ENCODE measurements at regions not wholly inside any gene's neighbourhood (a gene's known extent, or its start where the extent isn't known, plus 50 kb on each side); places are given as distances from the start of the nearest gene placed in this dataset.
A peak's percentile ranks its signal among the peaks of the same experiment; 100 is the strongest.

DNA sequence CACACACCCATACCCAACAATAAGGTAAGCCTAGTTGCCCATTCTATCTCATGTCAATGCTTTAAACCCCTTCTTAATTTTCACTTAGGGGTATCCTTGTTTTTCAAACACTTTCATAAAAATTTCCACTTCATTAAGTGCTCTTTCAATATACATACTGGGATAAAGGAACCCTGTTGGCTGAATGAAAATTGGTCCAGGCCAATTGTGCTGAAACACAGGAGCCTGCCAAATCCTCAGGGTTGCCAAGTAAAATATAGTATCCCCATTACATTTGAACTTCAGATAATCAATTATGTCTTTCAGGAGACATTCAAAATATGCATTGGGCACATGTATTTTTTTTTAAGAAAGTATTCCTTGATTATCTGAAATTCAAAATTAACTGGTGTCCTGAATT is 1131.1 kb downstream of the SLITRK1 start:
- intact Hi-C loops (cut with DNase I): no loop called here
- H3K27ac ChIP-seq (ENCODE audit: low read depth in 2 of 2, low read length in 2 of 2): no peak overlapping the region
- peak in 1 of 5 donors; percentile 14 for DNase-seq

DNA sequence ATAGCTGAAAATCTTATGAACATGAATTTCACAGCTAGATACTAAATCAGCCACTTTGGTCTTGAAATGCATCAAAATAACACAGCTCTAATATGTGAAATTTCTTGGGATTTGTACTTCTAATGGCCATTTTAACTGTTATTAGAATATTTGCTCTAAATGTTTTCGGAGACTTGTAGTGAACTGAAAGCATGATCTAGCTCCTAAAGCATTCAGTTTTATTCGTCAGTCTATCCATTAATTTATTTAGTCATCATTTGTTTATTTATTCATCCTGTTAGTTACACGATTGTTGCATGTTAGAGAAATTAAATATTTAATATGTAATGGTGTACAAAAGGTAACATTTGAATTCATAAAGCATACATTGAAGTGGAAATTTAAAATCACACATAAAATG is 1132.7 kb downstream of the SLITRK1 start:
- no peaks in the 10 kb centered on the region for H3K27me3 ChIP-seq (ENCODE audit: control insufficient read depth, insufficient read depth, low read length)
- no peak overlapping the region for H3K27ac ChIP-seq (ENCODE audit: low read depth in 2 of 2, low read length in 2 of 2)
- intact Hi-C loops (cut with DNase I): no loop called here
- H3K4me3 ChIP-seq (ENCODE audit: low read length in 3 of 3): no peak overlapping the region
- FAIRE-seq (no peak), DNase-seq (no peak)
- H3K4me1 ChIP-seq (ENCODE audit: control insufficient read depth in 2 of 3, insufficient read depth in 2 of 3, low read depth in 1 of 3, low read length in 3 of 3): no peaks in the 10 kb centered on the region
- H3K9me3 ChIP-seq (ENCODE audit: control insufficient read depth in 2 of 3, insufficient read depth in 1 of 3, low read length in 3 of 3): no peaks in the 10 kb centered on the region
- TF ChIP-seq, protein P1, sequence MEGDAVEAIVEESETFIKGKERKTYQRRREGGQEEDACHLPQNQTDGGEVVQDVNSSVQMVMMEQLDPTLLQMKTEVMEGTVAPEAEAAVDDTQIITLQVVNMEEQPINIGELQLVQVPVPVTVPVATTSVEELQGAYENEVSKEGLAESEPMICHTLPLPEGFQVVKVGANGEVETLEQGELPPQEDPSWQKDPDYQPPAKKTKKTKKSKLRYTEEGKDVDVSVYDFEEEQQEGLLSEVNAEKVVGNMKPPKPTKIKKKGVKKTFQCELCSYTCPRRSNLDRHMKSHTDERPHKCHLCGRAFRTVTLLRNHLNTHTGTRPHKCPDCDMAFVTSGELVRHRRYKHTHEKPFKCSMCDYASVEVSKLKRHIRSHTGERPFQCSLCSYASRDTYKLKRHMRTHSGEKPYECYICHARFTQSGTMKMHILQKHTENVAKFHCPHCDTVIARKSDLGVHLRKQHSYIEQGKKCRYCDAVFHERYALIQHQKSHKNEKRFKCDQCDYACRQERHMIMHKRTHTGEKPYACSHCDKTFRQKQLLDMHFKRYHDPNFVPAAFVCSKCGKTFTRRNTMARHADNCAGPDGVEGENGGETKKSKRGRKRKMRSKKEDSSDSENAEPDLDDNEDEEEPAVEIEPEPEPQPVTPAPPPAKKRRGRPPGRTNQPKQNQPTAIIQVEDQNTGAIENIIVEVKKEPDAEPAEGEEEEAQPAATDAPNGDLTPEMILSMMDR (IDR thresholded peaks at IDR 0.05; ENCODE audit: borderline replicate concordance, extremely low read depth, insufficient read depth): no peak
- H3K9ac ChIP-seq (ENCODE audit: low read length in 3 of 3): no peak overlapping the region
- H3K36me3 ChIP-seq (ENCODE audit: control insufficient read depth in 2 of 3, insufficient read depth in 3 of 3, low read length in 3 of 3): no peaks in the 10 kb centered on the region

More for the DNA sequence above, 1131.1 kb downstream of the SLITRK1 start:
- no peak for FAIRE-seq
- Histone ChIP-seq H3K9me3 (ENCODE audit: control insufficient read depth in 2 of 3, insufficient read depth in 1 of 3, low read length in 3 of 3) (no peaks in the 10 kb centered on the region), H3K9ac (ENCODE audit: low read length in 3 of 3) (no peak overlapping the region), H3K36me3 (ENCODE audit: control insufficient read depth in 2 of 3, insufficient read depth in 3 of 3, low read length in 3 of 3) (no peaks in the 10 kb centered on the region), H3K27me3 (ENCODE audit: control insufficient read depth, insufficient read depth, low read length) (no peaks in the 10 kb centered on the region), H3K4me3 (ENCODE audit: low read length in 3 of 3) (no peak overlapping the region), H3K4me1 (ENCODE audit: control insufficient read depth in 2 of 3, insufficient read depth in 2 of 3, low read depth in 1 of 3, low read length in 3 of 3) (no peaks in the 10 kb centered on the region)
- TF ChIP-seq, protein P1 (IDR thresholded peaks at IDR 0.05; ENCODE audit: borderline replicate concordance, extremely low read depth, insufficient read depth): no peak

DNA sequence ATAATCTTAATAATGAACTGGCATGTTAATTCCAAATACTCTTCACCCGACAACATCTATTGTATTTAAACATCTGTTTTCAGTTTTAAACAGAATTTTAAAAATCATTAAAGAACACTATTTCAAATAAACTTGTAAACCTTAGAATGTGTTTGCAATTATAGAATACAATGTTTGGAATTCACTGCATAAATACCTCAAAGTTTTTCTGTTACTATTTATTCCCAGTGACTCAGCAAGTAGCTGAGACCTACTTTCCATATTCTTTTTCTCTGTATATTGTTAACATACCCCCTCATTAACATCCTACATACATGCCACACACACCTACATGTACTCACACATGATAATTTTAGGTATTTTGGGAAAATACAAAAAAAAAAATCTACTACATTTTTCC is 1134.3 kb downstream of the SLITRK1 start:
- no peak overlapping the region for H3K4me3 ChIP-seq (ENCODE audit: low read length in 3 of 3)
- intact Hi-C loops (cut with DNase I): no loop called here
- no peaks in the 10 kb centered on the region for H3K27me3 ChIP-seq (ENCODE audit: control insufficient read depth, insufficient read depth, low read length)
- no peaks in the 10 kb centered on the region for H3K36me3 ChIP-seq (ENCODE audit: control insufficient read depth in 2 of 3, insufficient read depth in 3 of 3, low read length in 3 of 3)
- no peaks in the 10 kb centered on the region for H3K9me3 ChIP-seq (ENCODE audit: control insufficient read depth in 2 of 3, insufficient read depth in 1 of 3, low read length in 3 of 3)
- no peaks in the 10 kb centered on the region for H3K4me1 ChIP-seq (ENCODE audit: control insufficient read depth in 2 of 3, insufficient read depth in 2 of 3, low read depth in 1 of 3, low read length in 3 of 3)
- FAIRE-seq: no peak
- H3K27ac ChIP-seq (ENCODE audit: low read depth in 2 of 2, low read length in 2 of 2): no peak overlapping the region
- no peak overlapping the region for H3K9ac ChIP-seq (ENCODE audit: low read length in 3 of 3)
- DNase-seq: no peak
- TF ChIP-seq, protein P1 (IDR thresholded peaks at IDR 0.05; ENCODE audit: borderline replicate concordance, extremely low read depth, insufficient read depth): no peak

DNA sequence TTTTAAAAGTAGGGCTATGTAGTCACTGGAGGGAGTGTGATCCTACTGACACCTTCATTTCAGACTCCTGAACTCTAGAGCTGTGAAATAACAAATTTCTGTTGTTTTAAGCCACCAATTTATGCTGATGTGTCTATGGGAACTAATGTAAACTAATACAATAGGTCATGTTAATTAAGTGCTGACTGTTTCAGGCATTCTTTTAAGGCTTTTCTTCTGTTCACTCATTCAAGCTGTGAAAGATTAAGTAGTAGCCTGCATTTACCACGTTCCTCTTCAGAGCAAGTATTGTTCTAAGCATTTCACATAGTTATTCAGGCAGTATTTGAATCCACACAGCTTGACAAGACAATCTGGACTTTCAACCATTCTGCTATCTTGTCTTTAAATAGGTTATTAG is 1135.0 kb downstream of the SLITRK1 start:
- DNase-seq (no peak), FAIRE-seq (no peak)
- H3K4me1 ChIP-seq (ENCODE audit: control insufficient read depth in 2 of 3, insufficient read depth in 2 of 3, low read depth in 1 of 3, low read length in 3 of 3): no peaks in the 10 kb centered on the region
- no peak overlapping the region for H3K9ac ChIP-seq (ENCODE audit: low read length in 3 of 3)
- no peaks in the 10 kb centered on the region for H3K27me3 ChIP-seq (ENCODE audit: control insufficient read depth, insufficient read depth, low read length)
- TF ChIP-seq, protein P1 (IDR thresholded peaks at IDR 0.05; ENCODE audit: borderline replicate concordance, extremely low read depth, insufficient read depth): no peak
- intact Hi-C loops (cut with DNase I): no loop called here
- H3K27ac ChIP-seq (ENCODE audit: low read depth in 2 of 2, low read length in 2 of 2): no peak overlapping the region
- no peaks in the 10 kb centered on the region for H3K9me3 ChIP-seq (ENCODE audit: control insufficient read depth in 2 of 3, insufficient read depth in 1 of 3, low read length in 3 of 3)
- no peak overlapping the region for H3K4me3 ChIP-seq (ENCODE audit: low read length in 3 of 3)
- no peaks in the 10 kb centered on the region for H3K36me3 ChIP-seq (ENCODE audit: control insufficient read depth in 2 of 3, insufficient read depth in 3 of 3, low read length in 3 of 3)
